ENCODE measurements at regions not wholly inside any gene's neighbourhood (a gene's known extent, or its start where the extent isn't known, plus 50 kb on each side); places are given as distances from the start of the nearest gene placed in this dataset.
"Not testable (repeated sequence)": the region's sequence is repeated elsewhere in the genome, so short reads cannot be mapped to it uniquely, and the experiment has no call there.

DNA sequence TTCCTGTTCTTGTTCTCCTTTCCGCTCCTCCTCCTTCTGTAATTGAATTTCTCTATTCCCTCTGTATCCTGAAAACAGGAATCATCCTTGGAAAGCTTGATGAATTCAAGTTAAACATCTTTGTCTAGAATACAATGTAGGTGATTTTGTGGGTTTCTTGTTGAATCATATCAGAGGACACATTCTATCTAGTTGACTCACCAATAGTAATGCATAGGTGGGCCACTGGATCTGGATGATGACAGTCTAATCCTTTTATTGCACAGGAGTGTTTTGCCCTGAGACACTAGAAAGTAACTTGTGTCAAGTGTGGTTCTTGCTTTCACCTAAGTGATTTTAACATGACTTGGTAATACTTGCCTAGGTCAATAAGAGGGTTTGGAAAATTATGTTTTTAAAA, 164.3 kb downstream of the RFPL4B start:
- H3K27ac ChIP-seq: no peak overlapping the region
- TF ChIP-seq, protein P1, sequence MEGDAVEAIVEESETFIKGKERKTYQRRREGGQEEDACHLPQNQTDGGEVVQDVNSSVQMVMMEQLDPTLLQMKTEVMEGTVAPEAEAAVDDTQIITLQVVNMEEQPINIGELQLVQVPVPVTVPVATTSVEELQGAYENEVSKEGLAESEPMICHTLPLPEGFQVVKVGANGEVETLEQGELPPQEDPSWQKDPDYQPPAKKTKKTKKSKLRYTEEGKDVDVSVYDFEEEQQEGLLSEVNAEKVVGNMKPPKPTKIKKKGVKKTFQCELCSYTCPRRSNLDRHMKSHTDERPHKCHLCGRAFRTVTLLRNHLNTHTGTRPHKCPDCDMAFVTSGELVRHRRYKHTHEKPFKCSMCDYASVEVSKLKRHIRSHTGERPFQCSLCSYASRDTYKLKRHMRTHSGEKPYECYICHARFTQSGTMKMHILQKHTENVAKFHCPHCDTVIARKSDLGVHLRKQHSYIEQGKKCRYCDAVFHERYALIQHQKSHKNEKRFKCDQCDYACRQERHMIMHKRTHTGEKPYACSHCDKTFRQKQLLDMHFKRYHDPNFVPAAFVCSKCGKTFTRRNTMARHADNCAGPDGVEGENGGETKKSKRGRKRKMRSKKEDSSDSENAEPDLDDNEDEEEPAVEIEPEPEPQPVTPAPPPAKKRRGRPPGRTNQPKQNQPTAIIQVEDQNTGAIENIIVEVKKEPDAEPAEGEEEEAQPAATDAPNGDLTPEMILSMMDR (conservative IDR thresholded peaks at IDR 0.05): no peak

DNA sequence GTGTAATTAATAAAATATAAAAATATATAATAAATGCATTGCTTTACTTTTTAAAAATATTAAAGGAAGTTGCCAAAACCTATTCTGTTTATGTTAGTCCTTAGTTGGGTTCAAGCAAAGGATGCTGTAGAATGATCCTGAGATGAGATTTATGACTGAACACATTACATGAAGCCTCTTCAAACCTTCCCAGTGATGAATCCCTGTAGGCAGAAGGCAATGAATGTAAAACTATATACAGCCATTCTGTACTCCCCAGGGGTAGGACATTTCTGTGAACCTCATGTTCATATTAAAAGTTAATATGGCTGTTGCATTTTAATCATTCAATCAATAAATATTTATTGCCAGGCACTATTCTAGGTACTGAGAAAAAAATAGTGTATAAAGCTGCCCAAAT, 166.0 kb downstream of the RFPL4B start:
- no peak overlapping the region for H3K27ac ChIP-seq
- TF ChIP-seq, protein P1 (conservative IDR thresholded peaks at IDR 0.05): no peak

DNA sequence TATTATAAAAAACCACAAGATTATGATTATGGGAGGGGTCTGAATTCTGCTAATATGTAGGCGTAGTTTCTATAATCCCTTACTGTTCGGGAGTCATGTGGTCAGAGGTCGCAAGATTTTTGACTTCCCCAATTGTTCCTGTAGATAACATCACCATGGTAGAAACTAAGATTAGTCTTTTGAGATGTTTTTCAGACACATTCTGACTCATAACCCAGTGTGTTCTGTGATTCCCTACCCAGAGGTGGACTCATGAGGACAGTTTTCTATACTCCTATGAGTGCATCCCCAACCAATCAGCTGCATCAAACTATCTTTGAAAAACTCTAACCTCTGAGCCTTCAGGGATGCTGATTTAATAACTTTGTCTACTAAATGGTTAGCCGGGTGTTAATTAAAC, 175.5 kb downstream of the RFPL4B start:
- H3K27ac ChIP-seq: no peak overlapping the region
- TF ChIP-seq, protein P1 (conservative IDR thresholded peaks at IDR 0.05): no peak

DNA sequence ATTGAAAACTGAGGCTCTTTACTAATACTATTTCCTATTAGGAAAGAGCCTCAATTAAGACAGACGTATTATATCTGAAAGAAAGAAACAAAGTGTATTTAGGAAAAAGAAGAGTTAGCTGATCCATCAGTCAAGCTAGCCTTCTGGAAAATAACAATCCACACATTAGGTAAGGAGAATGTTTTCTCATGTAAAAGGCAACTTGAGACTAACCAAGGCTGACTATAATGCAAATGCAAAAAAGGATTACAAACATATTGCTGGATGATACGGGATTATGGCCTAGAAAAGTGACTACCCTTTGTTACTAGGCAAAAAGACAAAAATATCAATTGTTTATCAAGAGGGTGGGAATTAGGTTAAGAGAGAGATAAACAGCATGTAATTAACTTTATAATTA, 176.9 kb downstream of the RFPL4B start:
- TF ChIP-seq, protein P1 (conservative IDR thresholded peaks at IDR 0.05): no peak
- no peak overlapping the region for H3K27ac ChIP-seq

DNA sequence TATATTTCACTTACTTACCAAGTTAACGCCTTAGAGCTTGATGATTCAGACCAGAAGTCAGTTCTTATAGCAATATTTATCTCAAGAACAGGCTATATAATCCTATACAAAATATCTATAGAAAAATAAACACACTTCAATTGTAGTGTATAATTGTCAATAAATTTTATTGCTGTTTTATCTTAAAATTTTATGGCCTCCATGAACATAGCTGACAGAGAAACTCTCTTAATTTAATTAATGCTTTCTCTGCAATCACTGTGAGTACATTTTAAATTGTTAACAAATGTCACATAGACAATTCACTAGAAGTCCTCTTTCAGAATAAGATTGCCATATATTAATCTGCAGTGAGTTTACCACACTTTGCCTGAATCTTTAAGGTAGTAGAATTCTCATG, 178.6 kb downstream of the RFPL4B start:
- TF ChIP-seq, protein P1 (conservative IDR thresholded peaks at IDR 0.05): no peak

DNA sequence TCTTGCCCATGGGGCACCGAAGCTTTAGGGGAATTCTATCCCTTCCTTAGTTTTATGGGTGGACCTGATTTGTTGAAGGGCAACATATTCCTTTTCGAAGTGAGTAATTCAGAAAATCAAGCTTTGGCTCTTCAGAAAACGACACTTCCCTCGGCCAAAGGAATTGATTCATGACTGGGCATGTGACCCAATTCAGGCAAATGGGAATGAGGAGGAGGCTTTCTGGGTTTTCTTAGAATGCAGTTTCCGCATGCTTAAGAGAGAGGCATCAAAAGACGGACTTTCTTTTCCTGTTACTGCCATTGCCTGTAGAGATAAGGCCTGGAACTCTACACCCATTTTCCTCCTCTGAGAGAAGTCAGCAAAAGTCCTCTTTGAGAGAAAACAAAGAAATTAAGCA, 179.5 kb downstream of the RFPL4B start:
- H3K27ac ChIP-seq: no peak overlapping the region
- TF ChIP-seq, protein P1 (conservative IDR thresholded peaks at IDR 0.05): no peak

More for the DNA sequence above, 178.6 kb downstream of the RFPL4B start:
- no peak overlapping the region for H3K27ac ChIP-seq

DNA sequence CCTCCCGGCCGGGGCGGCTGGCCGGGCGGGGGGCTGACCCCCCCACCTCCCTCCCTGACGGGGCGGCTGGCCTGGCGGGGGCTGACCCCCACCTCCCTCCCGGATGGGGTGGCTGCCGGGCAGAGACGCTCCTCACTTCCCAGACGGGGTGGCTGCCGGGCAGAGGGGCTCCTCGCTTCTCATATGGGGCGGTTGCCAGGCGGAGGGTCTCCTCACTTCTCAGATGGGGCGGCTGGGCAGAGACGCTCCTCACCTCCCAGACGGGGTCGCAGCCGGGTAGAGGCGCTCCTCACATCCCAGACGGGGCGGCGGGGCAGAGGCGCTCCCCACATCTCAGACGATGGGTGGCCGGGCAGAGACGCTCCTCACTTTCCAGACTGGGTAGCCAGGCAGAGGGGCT, 181.2 kb downstream of the RFPL4B start:
- not testable (repeated sequence) for H3K27ac ChIP-seq

DNA sequence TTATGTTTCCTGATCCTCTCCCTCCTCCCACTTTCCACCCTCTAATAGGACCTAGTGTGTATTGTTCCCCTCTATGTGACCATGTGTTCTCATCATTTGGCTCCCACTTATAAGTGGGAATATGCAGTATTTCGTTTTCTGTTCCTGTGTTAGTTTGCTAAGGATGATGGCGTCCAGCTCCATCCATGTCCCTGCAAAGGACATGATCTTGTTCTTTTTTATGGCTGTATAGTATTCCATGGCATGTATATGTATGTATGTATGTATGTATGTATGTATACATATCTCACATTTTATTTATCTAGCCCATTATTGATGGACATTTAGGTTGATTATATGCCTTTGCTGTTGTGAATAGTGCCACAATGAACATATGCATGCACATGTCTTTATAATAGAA, 188.7 kb downstream of the RFPL4B start:
- no peak overlapping the region for H3K27ac ChIP-seq
- TF ChIP-seq, protein P1 (conservative IDR thresholded peaks at IDR 0.05): no peak
